ENCODE measurements at regions not wholly inside any gene's neighbourhood (a gene's known extent, or its start where the extent isn't known, plus 50 kb on each side); places are given as distances from the start of the nearest gene placed in this dataset.

- Histone ChIP-seq H3K9me3 (ENCODE audit: control insufficient read depth, insufficient read depth, low read depth, low read length) (no peaks in the 10 kb centered on the region), H3K27ac (ENCODE audit: low read length) (no peak overlapping the region), H3K36me3 (ENCODE audit: control insufficient read depth, insufficient read depth, low read length) (no peaks in the 10 kb centered on the region), H3K4me1 (ENCODE audit: control insufficient read depth, insufficient read depth, low read length) (no peaks in the 10 kb centered on the region), H3K4me3 (ENCODE audit: low read depth in 2 of 2, low read length in 2 of 2) (no peak overlapping the region), H3K27me3 (ENCODE audit: control insufficient read depth, insufficient read depth, low read length) (no peaks in the 10 kb centered on the region)
- POLR2A ChIA-PET: no interaction called here
- TF ChIP-seq, protein P1, sequence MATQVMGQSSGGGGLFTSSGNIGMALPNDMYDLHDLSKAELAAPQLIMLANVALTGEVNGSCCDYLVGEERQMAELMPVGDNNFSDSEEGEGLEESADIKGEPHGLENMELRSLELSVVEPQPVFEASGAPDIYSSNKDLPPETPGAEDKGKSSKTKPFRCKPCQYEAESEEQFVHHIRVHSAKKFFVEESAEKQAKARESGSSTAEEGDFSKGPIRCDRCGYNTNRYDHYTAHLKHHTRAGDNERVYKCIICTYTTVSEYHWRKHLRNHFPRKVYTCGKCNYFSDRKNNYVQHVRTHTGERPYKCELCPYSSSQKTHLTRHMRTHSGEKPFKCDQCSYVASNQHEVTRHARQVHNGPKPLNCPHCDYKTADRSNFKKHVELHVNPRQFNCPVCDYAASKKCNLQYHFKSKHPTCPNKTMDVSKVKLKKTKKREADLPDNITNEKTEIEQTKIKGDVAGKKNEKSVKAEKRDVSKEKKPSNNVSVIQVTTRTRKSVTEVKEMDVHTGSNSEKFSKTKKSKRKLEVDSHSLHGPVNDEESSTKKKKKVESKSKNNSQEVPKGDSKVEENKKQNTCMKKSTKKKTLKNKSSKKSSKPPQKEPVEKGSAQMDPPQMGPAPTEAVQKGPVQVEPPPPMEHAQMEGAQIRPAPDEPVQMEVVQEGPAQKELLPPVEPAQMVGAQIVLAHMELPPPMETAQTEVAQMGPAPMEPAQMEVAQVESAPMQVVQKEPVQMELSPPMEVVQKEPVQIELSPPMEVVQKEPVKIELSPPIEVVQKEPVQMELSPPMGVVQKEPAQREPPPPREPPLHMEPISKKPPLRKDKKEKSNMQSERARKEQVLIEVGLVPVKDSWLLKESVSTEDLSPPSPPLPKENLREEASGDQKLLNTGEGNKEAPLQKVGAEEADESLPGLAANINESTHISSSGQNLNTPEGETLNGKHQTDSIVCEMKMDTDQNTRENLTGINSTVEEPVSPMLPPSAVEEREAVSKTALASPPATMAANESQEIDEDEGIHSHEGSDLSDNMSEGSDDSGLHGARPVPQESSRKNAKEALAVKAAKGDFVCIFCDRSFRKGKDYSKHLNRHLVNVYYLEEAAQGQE (IDR thresholded peaks at IDR 0.05; ENCODE audit: insufficient read depth in 1 of 2, low read depth in 2 of 2, low read length in 1 of 2): no peak
- TF ChIP-seq POLR2AphosphoS5 (IDR thresholded peaks at IDR 0.05; ENCODE audit: low read depth, low read length) (no peak), SIN3A (IDR thresholded peaks at IDR 0.05; ENCODE audit: borderline replicate concordance, insufficient read depth, low read depth, low read length) (no peak), TCF7L2 (IDR thresholded peaks at IDR 0.05; ENCODE audit: low read depth, low read length) (no peak)
- TF ChIP-seq, protein P2, sequence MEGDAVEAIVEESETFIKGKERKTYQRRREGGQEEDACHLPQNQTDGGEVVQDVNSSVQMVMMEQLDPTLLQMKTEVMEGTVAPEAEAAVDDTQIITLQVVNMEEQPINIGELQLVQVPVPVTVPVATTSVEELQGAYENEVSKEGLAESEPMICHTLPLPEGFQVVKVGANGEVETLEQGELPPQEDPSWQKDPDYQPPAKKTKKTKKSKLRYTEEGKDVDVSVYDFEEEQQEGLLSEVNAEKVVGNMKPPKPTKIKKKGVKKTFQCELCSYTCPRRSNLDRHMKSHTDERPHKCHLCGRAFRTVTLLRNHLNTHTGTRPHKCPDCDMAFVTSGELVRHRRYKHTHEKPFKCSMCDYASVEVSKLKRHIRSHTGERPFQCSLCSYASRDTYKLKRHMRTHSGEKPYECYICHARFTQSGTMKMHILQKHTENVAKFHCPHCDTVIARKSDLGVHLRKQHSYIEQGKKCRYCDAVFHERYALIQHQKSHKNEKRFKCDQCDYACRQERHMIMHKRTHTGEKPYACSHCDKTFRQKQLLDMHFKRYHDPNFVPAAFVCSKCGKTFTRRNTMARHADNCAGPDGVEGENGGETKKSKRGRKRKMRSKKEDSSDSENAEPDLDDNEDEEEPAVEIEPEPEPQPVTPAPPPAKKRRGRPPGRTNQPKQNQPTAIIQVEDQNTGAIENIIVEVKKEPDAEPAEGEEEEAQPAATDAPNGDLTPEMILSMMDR (IDR thresholded peaks at IDR 0.05): no peak
- no TSS peak for BruUV-seq (replicated peaks)
- DNase-seq (ENCODE audit: low read depth, low spot score): no peak
- CTCF ChIA-PET: no interaction called here
- in situ Hi-C loops (cut with HindIII; ENCODE audit: low pct_unique_long_range_greater_than_20kb, low sequenced_read_pairs): no loop called here
- intact Hi-C loops (cut with micrococcal nuclease; ENCODE audit: unreplicated experiment): no loop called here
- ATAC-seq: no peak
Measured at GRCh38 chr2:17012297-17012696, 346.7 kb upstream of the CYRIA start.

- no peak overlapping the region for H3K27ac ChIP-seq (ENCODE audit: low read length)
- CTCF ChIA-PET: no interaction called here
- no TSS peak for BruUV-seq (replicated peaks)
Measured at GRCh38 chr2:17010104-17010503, 344.5 kb upstream of the CYRIA start.

More at GRCh38 chr2:17010104-17010503, 344.5 kb upstream of the CYRIA start:
- no peak for ATAC-seq
- H3K4me1 ChIP-seq (ENCODE audit: control insufficient read depth, insufficient read depth, low read length): no peaks in the 10 kb centered on the region
- H3K36me3 ChIP-seq (ENCODE audit: control insufficient read depth, insufficient read depth, low read length): no peaks in the 10 kb centered on the region
- POLR2A ChIA-PET: no interaction called here
- H3K27me3 ChIP-seq (ENCODE audit: control insufficient read depth, insufficient read depth, low read length): no peaks in the 10 kb centered on the region
- in situ Hi-C loops (cut with HindIII; ENCODE audit: low pct_unique_long_range_greater_than_20kb, low sequenced_read_pairs) (no loop called here), intact Hi-C loops (cut with micrococcal nuclease; ENCODE audit: unreplicated experiment) (no loop called here)
- DNase-seq (ENCODE audit: low read depth, low spot score): no peak
- H3K4me3 ChIP-seq (ENCODE audit: low read depth in 2 of 2, low read length in 2 of 2): no peak overlapping the region
- TF ChIP-seq SIN3A (IDR thresholded peaks at IDR 0.05; ENCODE audit: borderline replicate concordance, insufficient read depth, low read depth, low read length): no peak
- TF ChIP-seq, protein P2 (IDR thresholded peaks at IDR 0.05): no peak
- TF ChIP-seq TCF7L2 (IDR thresholded peaks at IDR 0.05; ENCODE audit: low read depth, low read length): no peak
- no peak for TF ChIP-seq POLR2AphosphoS5 (IDR thresholded peaks at IDR 0.05; ENCODE audit: low read depth, low read length)
- TF ChIP-seq, protein P1 (IDR thresholded peaks at IDR 0.05; ENCODE audit: insufficient read depth in 1 of 2, low read depth in 2 of 2, low read length in 1 of 2): no peak
- no peaks in the 10 kb centered on the region for H3K9me3 ChIP-seq (ENCODE audit: control insufficient read depth, insufficient read depth, low read depth, low read length)

Measured in Panc1 (cell line).